ENCODE measurements at regions not wholly inside any gene's neighbourhood (a gene's known extent, or its start where the extent isn't known, plus 50 kb on each side); places are given as distances from the start of the nearest gene placed in this dataset.

DNA sequence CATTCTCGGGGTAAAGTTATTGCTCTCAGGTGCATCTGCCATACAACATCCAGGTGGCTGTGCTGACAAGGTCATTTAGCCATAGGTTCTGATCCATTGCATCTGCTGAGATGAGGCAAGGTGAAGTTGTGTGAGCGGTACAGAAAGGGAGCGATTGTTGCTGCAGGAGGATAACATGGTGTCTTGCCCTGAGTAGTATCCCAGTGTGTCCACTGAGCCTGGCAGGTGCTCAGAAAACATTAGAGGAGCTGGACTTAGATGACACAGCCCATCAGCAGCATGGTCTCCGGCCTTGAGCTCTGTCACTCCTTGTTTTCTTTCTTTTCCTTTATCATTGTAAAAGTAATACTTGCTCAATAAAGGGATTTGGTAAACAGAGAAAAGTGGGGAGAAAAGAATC is 161.1 kb upstream of the ATP10A start:
- TF ChIP-seq, protein P1, sequence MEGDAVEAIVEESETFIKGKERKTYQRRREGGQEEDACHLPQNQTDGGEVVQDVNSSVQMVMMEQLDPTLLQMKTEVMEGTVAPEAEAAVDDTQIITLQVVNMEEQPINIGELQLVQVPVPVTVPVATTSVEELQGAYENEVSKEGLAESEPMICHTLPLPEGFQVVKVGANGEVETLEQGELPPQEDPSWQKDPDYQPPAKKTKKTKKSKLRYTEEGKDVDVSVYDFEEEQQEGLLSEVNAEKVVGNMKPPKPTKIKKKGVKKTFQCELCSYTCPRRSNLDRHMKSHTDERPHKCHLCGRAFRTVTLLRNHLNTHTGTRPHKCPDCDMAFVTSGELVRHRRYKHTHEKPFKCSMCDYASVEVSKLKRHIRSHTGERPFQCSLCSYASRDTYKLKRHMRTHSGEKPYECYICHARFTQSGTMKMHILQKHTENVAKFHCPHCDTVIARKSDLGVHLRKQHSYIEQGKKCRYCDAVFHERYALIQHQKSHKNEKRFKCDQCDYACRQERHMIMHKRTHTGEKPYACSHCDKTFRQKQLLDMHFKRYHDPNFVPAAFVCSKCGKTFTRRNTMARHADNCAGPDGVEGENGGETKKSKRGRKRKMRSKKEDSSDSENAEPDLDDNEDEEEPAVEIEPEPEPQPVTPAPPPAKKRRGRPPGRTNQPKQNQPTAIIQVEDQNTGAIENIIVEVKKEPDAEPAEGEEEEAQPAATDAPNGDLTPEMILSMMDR (conservative IDR thresholded peaks at IDR 0.05; ENCODE audit: low read depth) = no peak
- H3K27ac ChIP-seq = no peak overlapping the region
- POLR2A ChIA-PET (ENCODE audit: low non-redundant PET) = no interaction called here
- CTCF ChIA-PET = no interaction called here
- no peak for DNase-seq (ENCODE audit: low spot score)

DNA sequence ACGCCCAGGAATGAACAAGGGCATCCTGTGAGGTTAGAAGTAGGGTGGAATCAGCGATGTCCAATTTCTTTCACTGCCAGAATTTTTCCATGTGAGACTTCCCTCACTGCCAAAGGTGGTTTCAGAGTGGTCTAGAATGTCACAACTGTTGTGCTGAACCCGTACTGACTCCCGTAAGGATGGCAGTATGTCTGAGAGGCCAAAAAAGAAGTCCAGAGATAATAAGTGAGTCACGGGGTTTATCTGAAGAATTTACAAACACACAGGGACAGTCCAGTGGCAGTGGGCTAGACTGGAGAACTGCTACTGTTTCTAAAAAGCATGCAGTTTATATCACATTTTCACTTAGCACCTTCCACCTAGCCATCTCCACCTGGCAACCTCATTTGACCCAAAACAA is 160.6 kb upstream of the ATP10A start:
- POLR2A ChIA-PET (ENCODE audit: low non-redundant PET) = no interaction called here
- TF ChIP-seq, protein P1 (conservative IDR thresholded peaks at IDR 0.05; ENCODE audit: low read depth) = no peak
- no peak overlapping the region for H3K27ac ChIP-seq
- CTCF ChIA-PET = no interaction called here
- no peak for DNase-seq (ENCODE audit: low spot score)

- no peak for DNase-seq (ENCODE audit: low spot score)
- TF ChIP-seq, protein P1 (conservative IDR thresholded peaks at IDR 0.05; ENCODE audit: low read depth) = no peak
- H3K27ac ChIP-seq = no peak overlapping the region
- ChIA-PET CTCF (no interaction called here), POLR2A (ENCODE audit: low non-redundant PET) (no interaction called here)
These were observed 160.1 kb upstream of the ATP10A start for GRCh38 chr15:26023231-26023630.

- no peak overlapping the region for H3K27ac ChIP-seq
- DNase-seq (ENCODE audit: low spot score) = no peak
- TF ChIP-seq, protein P1 (conservative IDR thresholded peaks at IDR 0.05; ENCODE audit: low read depth) = no peak
- ChIA-PET POLR2A (ENCODE audit: low non-redundant PET) (no interaction called here), CTCF (no interaction called here)
These were observed 157.7 kb upstream of the ATP10A start for GRCh38 chr15:26020871-26021270.

DNA sequence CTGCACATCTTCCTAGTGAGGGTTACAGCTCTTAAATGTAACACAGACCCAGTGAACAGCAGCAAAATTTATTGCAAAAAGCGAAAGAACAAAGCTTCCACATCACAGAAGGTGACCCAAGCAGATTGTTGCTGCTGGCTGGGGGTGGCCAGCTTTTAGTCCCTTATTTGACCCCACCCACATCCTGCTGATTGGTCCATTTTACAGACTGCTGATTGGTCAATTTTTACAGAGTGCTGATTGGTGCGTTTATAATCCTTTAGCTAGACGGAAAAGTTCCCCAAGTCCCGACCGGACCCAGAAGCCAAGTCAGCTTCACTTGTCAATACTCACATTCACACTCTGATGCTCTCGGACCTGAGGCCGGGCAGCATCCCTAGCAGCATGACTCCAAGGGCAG is 154.5 kb upstream of the ATP10A start:
- no peak overlapping the region for H3K27ac ChIP-seq
- ChIA-PET CTCF (no interaction called here), POLR2A (ENCODE audit: low non-redundant PET) (no interaction called here)
- TF ChIP-seq, protein P1 (conservative IDR thresholded peaks at IDR 0.05; ENCODE audit: low read depth) = no peak
- DNase-seq (ENCODE audit: low spot score) = no peak

- no peak for DNase-seq (ENCODE audit: low spot score)
- ChIA-PET POLR2A (ENCODE audit: low non-redundant PET) (no interaction called here), CTCF (no interaction called here)
- TF ChIP-seq, protein P1 (conservative IDR thresholded peaks at IDR 0.05; ENCODE audit: low read depth) = no peak
- no peak overlapping the region for H3K27ac ChIP-seq
These were observed 152.5 kb upstream of the ATP10A start for GRCh38 chr15:26015516-26016075.

DNA sequence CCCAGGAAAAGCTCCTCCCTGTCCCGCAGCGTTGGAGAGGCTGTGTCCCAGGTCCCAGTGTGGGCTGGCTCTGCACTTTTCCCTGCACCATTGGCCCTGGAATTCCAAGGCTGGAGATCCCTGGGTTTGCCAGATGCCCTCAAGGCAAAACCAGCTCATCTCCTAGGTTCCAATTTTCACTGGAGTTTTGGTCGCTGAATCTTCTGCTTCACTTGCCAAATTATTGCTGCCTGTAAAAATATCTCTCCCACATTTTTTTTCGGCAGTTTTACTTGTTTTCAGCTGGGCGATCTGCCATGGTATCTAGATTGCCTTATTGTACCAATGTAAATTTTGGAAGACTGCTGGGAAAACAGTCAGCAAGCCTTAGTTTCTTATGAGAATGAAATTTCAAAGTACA is 150.9 kb upstream of the ATP10A start:
- POLR2A ChIA-PET (ENCODE audit: low non-redundant PET) = no interaction called here
- TF ChIP-seq, protein P1 (conservative IDR thresholded peaks at IDR 0.05; ENCODE audit: low read depth) = no peak
- no peak overlapping the region for H3K27ac ChIP-seq
- DNase-seq (ENCODE audit: low spot score) = no peak
- CTCF ChIA-PET = interaction anchor here (0.6 kb wide), 1 partner anchor 42 kb away, joined by 4 read pairs; no protein-coding TSS in a partner anchor
